ENCODE measurements at regions not wholly inside any gene's neighbourhood (a gene's known extent, or its start where the extent isn't known, plus 50 kb on each side); places are given as distances from the start of the nearest gene placed in this dataset.
"Not testable (repeated sequence)": the region's sequence is repeated elsewhere in the genome, so short reads cannot be mapped to it uniquely, and the experiment has no call there.

- Histone ChIP-seq H3K27me3 (no peaks in the 10 kb centered on the region), H3K27ac (no peak overlapping the region), H3K4me3 (no peak overlapping the region), H3K36me3 (no peaks in the 10 kb centered on the region), H3K4me1 (peaks cover 8% of the 10 kb centered on the region), H3K9me3 (no peaks in the 10 kb centered on the region)
- no peak for TF ChIP-seq POLR2AphosphoS5 (IDR thresholded peaks at IDR 0.05)
- no peak for TF ChIP-seq EP300 (IDR thresholded peaks at IDR 0.05)
- no peak for TF ChIP-seq CTCF (IDR thresholded peaks at IDR 0.05)
- TF ChIP-seq POLR2A (IDR thresholded peaks at IDR 0.05): no peak
- 57% methylated on average over 1 of the region's 1 CpG for WGBS
- DNase-seq (ENCODE audit: low spot score in 2 of 2): no peak
Observed at GRCh38 chr10:23978317-23978716, 230.6 kb upstream of the KIAA1217 start.

GRCh38 chr10:23980094-23980493, 228.8 kb upstream of the KIAA1217 start:
- H3K27me3 ChIP-seq: no peaks in the 10 kb centered on the region
- H3K36me3 ChIP-seq: no peaks in the 10 kb centered on the region
- H3K9me3 ChIP-seq: no peaks in the 10 kb centered on the region
- H3K4me1 ChIP-seq: peaks cover 8% of the 10 kb centered on the region
- no peak for DNase-seq (ENCODE audit: low spot score in 2 of 2)
- no peak overlapping the region for H3K27ac ChIP-seq
- TF ChIP-seq CTCF (IDR thresholded peaks at IDR 0.05): no peak
- WGBS: 56% methylated on average over 3 of the region's 3 CpGs
- H3K4me3 ChIP-seq: no peak overlapping the region

- Histone ChIP-seq H3K4me3 (no peak overlapping the region), H3K4me1 (no peaks in the 10 kb centered on the region), H3K9me3 (no peaks in the 10 kb centered on the region), H3K27ac (no peak overlapping the region), H3K27me3 (no peaks in the 10 kb centered on the region), H3K36me3 (no peaks in the 10 kb centered on the region)
- TF ChIP-seq POLR2A (IDR thresholded peaks at IDR 0.05) (no peak), EP300 (IDR thresholded peaks at IDR 0.05) (no peak), POLR2AphosphoS5 (IDR thresholded peaks at IDR 0.05) (no peak), CTCF (IDR thresholded peaks at IDR 0.05) (no peak)
- DNase-seq (ENCODE audit: low spot score in 2 of 2): no peak
- WGBS: 79% methylated on average over 3 of the region's 3 CpGs
Observed at GRCh38 chr10:23981520-23982309, 227.2 kb upstream of the KIAA1217 start.

GRCh38 chr10:23984405-23984804, 224.5 kb upstream of the KIAA1217 start:
- not testable (repeated sequence) for H3K4me1 ChIP-seq; H3K9me3 ChIP-seq; H3K27ac ChIP-seq; H3K27me3 ChIP-seq; H3K4me3 ChIP-seq; H3K36me3 ChIP-seq; DNase-seq (ENCODE audit: low spot score in 2 of 2)
- 88% methylated on average over 1 of the region's 1 CpG for WGBS

GRCh38 chr10:23988006-23988405, 220.9 kb upstream of the KIAA1217 start:
- Histone ChIP-seq H3K27me3 (no peaks in the 10 kb centered on the region), H3K9me3 (no peaks in the 10 kb centered on the region)
- DNase-seq (ENCODE audit: low spot score in 2 of 2): no peak

More at GRCh38 chr10:23988006-23988405, 220.9 kb upstream of the KIAA1217 start:
- no peak for TF ChIP-seq POLR2A (IDR thresholded peaks at IDR 0.05)
- TF ChIP-seq EP300 (IDR thresholded peaks at IDR 0.05): no peak
- TF ChIP-seq POLR2AphosphoS5 (IDR thresholded peaks at IDR 0.05): no peak
- no peak for TF ChIP-seq CTCF (IDR thresholded peaks at IDR 0.05)
- H3K36me3 ChIP-seq: no peaks in the 10 kb centered on the region
- no peaks in the 10 kb centered on the region for H3K4me1 ChIP-seq
- H3K4me3 ChIP-seq: no peak overlapping the region
- WGBS: 65% methylated on average over 7 of the region's 7 CpGs
- H3K27ac ChIP-seq: no peak overlapping the region
